ENCODE measurements at regions not wholly inside any gene's neighbourhood (a gene's known extent, or its start where the extent isn't known, plus 50 kb on each side); places are given as distances from the start of the nearest gene placed in this dataset.

DNA sequence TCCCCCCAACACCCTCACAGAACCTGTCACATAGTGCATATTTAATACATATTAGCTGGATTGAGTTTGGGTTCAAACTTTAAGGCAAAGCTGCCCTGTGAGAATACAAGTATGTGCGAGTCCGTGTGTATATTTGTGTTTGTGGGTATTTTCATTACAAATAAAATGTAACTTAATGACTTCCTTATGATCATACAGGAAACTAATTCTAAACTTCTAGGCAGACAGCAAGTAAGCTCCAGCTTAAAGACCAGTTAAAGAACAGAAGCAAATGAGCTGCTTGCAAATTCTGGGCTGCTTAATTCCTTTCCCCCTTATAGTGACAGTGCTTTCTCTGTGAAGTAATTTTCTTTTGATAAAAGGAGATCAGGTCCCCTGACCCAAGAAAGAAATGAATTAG lies 437.6 kb downstream of the TTLL7 start:
- no peak for DNase-seq

- DNase-seq, result no peak
Measured at GRCh38 chr1:83559129-83559840, 439.6 kb downstream of the TTLL7 start.

- DNase-seq, result no peak
Measured at GRCh38 chr1:83555871-83556270, 443.1 kb downstream of the TTLL7 start.

DNA sequence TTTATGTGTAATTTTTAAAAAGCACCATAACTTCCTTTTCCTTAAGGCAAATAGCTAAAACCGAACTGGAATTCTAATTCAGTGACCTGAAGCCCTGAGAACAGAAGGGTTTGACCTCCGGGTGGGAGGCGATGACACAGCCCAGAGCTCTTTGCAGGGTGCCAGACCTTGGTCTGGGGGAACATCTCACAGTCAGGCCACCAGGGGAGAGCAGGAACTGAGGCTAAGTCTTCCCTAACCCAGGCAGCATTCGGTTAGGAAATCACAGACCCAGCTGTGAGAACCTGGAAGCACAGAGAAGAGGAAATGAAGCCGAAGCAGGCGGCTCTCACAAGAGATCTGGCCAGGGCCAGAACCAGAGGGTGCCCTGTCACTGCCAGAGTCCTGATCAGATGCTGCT lies 444.8 kb downstream of the TTLL7 start:
- DNase-seq, result no peak

DNA sequence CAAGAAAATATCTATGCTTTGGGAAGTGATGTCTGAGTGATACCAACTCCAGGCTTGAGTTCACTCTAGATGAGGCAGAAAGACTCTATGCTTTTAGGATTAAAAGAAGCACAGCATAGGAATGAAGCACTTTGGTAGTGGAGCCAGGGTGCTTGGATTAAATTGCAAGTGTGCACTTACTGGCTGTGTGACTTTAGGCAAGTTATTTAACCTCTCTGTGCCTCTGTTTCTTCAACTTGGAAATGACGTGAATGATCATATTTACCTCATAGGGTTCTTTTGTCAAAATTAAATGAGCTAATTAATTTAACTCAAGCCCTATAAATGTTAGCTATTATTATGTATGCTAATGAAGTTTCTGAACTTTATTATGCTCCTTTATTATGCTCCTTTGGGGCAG lies 446.1 kb downstream of the TTLL7 start:
- DNase-seq, result no peak

GRCh38 chr1:83548311-83548710 lies 450.6 kb downstream of the TTLL7 start:
- no peak for DNase-seq

- no peak for DNase-seq
Measured at GRCh38 chr1:83547901-83548300, 451.0 kb downstream of the TTLL7 start.

DNA sequence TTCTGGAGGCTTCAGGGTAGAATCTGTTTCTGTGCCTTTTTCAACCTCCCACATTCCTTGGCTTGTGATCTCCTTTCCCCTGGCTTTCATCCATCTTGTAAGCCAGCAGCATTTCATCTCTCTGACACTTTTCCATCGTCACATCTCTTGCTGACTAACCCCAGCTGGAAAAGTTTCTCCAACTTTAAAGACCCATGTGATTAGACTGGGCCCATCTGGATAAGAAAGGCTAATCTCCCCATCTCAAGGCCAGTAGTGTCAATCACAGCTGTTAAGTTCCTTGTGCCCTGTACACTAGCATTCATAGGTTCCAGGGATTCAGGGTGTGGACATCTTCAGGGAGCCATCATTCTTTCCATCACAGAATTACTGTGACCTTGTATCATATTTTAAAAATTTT lies 452.1 kb downstream of the TTLL7 start:
- DNase-seq, result no peak

GRCh38 chr1:83545066-83545862 lies 453.7 kb downstream of the TTLL7 start:
- DNase-seq, result no peak

DNA sequence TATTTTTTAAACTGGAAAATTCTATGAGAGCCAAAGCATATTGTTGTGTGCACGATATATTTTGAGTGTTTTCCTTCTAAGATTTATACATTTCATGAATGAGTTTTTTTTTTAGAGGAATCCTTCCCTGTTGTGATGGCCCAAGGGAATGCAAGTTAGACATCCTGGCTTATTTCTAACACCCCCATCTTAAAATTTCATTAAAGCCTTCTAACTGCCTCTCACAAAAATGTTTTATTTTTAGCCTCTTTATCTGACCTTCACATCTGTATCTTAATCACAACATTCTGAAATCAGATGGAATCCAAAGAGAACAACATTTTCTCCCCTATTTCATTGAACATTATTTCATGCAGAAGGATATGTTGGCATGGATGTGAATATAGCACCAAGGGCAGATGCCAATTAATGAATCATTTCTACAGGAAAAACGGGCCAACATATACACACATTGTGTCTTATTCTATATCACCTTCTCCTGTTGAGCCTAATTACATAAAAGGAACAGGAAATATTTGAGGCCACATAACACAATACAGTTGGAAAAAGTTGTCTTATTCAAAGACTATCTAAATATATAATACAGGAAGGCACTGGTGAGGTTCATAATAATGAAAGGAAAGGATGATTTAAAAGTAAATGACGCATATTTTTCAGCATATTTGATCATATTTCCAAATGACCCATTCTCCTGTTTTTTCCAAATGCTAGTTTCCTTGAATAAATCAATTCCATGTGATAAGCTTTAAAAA lies 455.5 kb downstream of the TTLL7 start:
- DNase-seq, result no peak

- no peak for DNase-seq
Measured at GRCh38 chr1:83531521-83532309, 467.2 kb downstream of the TTLL7 start.

GRCh38 chr1:83530506-83530905 lies 468.4 kb downstream of the TTLL7 start:
- no peak for DNase-seq

GRCh38 chr1:83527987-83528386 lies 470.9 kb downstream of the TTLL7 start:
- DNase-seq, result no peak

DNA sequence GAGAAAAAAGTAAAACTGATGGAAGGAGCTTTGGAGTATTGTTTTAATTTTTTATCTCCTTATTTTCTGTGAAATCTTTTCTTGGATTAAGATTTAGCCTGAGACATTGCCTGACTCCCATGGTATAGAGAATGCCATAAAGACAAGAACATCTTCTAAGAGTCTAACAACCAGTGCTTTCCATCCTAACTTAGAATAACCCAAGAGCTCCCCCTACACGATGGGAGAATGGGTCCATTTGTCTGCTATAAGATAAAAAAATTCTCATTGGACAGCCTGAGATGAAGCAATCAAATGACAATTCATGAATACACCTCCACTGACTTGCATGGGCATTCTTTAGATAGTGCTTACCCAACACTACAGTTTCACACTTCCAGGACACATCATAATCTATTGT lies 478.1 kb downstream of the TTLL7 start:
- DNase-seq, result no peak

DNA sequence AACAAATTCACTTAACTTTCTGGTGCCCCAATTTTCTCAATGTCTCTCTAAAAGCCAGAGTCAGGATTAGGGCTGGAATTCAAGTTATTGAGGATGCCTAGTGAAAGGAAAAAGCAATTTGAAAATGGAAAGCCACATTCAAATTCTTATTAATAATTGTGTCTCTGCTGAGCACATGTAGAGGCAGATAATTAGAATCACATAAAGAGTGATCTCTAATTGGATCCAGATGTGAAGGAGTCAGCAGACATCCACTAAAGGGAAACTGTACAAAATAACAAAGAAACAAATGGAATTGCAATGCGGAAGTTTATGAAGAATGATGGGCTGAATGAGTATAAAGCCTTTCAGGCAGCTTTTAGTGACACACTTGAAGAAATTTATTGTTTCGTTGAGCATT lies 482.6 kb downstream of the TTLL7 start:
- DNase-seq, result no peak

DNA sequence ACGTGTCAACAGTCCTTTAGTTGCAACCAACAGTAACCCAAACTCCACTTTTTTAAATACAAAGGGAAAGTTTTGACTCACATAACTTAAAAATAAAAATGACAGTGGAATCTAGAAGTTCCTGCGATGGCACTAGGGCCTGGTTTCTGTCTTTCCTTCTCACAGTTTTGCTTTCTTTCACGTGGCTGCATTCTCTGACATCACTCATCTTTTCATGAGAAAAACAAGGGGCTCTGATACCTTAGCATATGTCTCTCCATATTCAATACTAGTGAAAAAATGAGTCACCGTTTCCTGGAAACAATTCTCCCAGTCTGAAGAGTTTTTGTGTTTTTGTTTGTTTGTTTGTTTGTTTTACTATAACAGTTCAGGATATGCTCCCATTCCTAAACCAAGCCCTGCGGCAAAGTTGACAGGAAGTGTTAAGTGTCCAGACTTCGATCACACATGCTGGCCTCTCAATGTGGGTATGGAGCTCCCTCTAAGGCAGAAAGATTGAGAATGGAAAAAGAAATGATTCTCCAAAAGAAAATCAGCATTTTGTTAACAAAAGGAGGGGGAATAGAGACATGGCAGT lies 483.3 kb downstream of the TTLL7 start:
- no peak for DNase-seq

DNA sequence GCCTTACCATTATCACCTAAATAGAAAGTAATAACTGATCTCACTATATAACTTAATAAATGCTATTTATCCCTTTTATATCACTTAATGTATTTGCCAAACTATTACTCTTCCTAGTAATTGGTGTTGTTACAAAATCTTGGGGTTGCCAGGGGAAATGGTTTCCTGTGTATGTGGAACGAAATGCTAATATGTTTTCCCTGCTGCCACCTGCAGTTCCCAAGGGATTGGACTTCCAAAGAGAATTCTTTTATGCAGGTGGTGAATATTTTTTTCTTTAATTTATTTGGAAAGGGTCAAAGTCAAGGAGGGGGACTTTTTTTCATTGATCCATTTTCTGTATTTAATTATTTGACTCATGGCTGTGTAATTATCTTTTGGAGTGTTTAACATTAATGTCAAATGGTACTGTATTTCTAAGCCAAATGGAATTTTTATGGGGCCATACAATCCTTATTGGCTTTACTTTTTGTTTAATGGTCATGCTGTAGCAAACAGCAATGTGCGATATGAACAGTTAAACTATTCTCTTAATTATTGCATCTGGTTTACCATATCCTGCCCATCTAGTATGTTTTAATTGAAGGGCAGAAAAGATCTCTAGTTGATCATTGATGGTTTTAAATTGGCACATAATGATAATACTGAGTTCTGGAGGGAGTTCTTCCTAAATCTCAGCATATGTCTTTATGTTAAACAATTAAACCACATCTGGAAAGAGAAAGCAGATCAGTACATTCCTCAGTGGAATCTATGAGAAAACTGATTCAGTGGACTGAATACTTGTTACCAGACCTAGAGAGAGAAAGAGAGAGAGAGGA lies 486.3 kb downstream of the TTLL7 start:
- DNase-seq, result peak; percentile 90

GRCh38 chr1:83511146-83511726 lies 487.7 kb downstream of the TTLL7 start:
- peak; percentile 68 for DNase-seq

GRCh38 chr1:83509301-83509781 lies 489.6 kb downstream of the TTLL7 start:
- no peak for DNase-seq

DNA sequence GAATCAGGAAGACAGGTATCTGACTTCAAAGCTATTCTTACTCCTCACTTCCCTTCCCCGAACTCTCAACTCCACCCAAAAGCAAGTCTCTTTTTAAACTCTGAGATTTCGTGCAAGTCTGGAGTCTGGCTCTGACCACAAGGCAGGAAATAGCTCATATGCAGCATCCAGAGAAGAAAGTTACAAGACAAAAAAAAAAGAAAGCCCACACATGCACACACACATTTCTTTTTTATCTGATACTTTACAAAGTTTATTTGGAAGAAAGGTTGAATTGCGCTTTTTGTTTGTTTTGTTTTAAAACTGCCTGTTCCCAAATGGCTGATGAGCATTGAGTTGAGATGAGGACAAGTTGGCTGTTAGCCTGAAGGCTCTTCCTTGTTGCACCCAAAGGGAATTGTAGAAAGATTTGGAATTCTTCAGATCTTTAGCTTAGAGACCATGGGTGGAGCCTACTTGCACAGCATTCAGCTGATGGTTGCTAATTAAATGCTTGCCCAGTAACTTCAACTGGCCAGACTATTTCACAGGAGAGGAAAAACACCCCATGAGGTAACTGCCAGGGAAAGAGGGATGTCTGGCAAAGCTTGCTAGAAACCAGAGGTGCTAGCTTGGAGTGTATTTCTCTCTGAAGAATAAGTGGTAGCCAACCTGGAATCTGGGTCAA lies 490.3 kb downstream of the TTLL7 start:
- no peak for DNase-seq

GRCh38 chr1:83505148-83505547 lies 493.8 kb downstream of the TTLL7 start:
- no peak for DNase-seq

Data from NCI-H1105 (cell line).